T-cell (primary cell): ENCODE measurements at regions not wholly inside any gene's neighbourhood (a gene's known extent, or its start where the extent isn't known, plus 50 kb on each side); places are given as distances from the start of the nearest gene placed in this dataset.

Experiments used
- ATAC-seq, 4 experiments: fragments of 200-7000 bp in 3 of 4; fragments of 150-1000 bp in 1 of 4; cut with Tn5 transposase; replicated peaks in 1 of 4; 1 replicate in 3 of 4; 2 replicates in 1 of 4; pipeline ENCODE4 v1.10.0; 2021; ENCODE audit warnings: moderate library complexity in 3 of 4, mild to moderate bottlenecking in 2 of 4, moderate number of reproducible peaks in 1 of 4
- CTCF ChIA-PET, 2 donors: fragments of 300-600 bp; sonication (Branson Sonifier 250); formaldehyde crosslinking; loops; one replicate each; lab custom pipeline; 2022; ENCODE audit warnings: antibody characterized with exemption in 2 of 2; lab: Charles Lee
- POLR2A ChIA-PET, 2 donors: fragments of 300-600 bp; sonication (Branson Sonifier 250); formaldehyde crosslinking; loops; one replicate each; lab custom pipeline; 2022; ENCODE audit warnings: antibody characterized with exemption in 2 of 2; lab: Charles Lee
- DNase-seq, 35 experiments: peaks; one replicate each; pipeline versions ENCODE4 v3.0.0 to v3.0.0-alpha.2; 2013 to 2023
- H3K27ac ChIP-seq: one replicate; pipeline ENCODE4 v1.5.1; 2013; ENCODE audit warnings: low read length
- H3K27me3 ChIP-seq, 2 experiments: replicated peaks in 1 of 2; 1 replicate in 1 of 2; 2 replicates in 1 of 2; pipeline versions ENCODE4 v1.6.1 to v1.7.0; 2013; ENCODE audit warnings: low read length in 1 of 2, mixed read lengths in 1 of 2; ENCODE audit not compliant: control insufficient read depth in 2 of 2, insufficient read depth in 2 of 2; ENCODE audit errors: extremely low read depth in 1 of 2
- H3K36me3 ChIP-seq, 2 donors: 1 replicate in 1 of 2; 2 replicates in 1 of 2; pipeline versions ENCODE4 v1.6.1 to v1.7.0; 2013; ENCODE audit warnings: low read length in 1 of 2; ENCODE audit not compliant: control insufficient read depth in 2 of 2, insufficient read depth in 1 of 2; ENCODE audit errors: extremely low read depth in 1 of 2
- H3K4me1 ChIP-seq, 2 experiments: 1 replicate in 1 of 2; 2 replicates in 1 of 2; pipeline versions ENCODE4 v1.6.1 to v1.7.0; 2013; ENCODE audit warnings: low read length in 2 of 2, mixed read lengths in 1 of 2; ENCODE audit not compliant: insufficient read depth in 2 of 2, control insufficient read depth in 1 of 2; ENCODE audit errors: extremely low read depth in 1 of 2
- H3K4me3 ChIP-seq, 2 donors: 1 replicate in 1 of 2; 2 replicates in 1 of 2; pipeline versions ENCODE4 v1.5.1 to v1.7.0; 2013; ENCODE audit warnings: mild to moderate bottlenecking in 2 of 2, low read length in 1 of 2, moderate library complexity in 1 of 2; ENCODE audit not compliant: control insufficient read depth in 1 of 2; ENCODE audit errors: extremely low read depth in 1 of 2
- H3K9me3 ChIP-seq: 2 replicates; pipeline ENCODE4 v1.7.0; 2013
- H3K27ac Mint-ChIP-seq, 2 donors: one replicate each; pipeline ENCODE4 v1.8.0; 2020 to 2021; ENCODE audit warnings: mild to moderate bottlenecking in 2 of 2, mixed read lengths in 2 of 2
- H3K27me3 Mint-ChIP-seq, 2 donors: one replicate each; pipeline ENCODE4 v1.8.0; 2021 to 2022; ENCODE audit warnings: mixed read lengths in 2 of 2
- H3K36me3 Mint-ChIP-seq: one replicate; pipeline ENCODE4 v1.8.0; 2021; ENCODE audit warnings: mixed read lengths
- H3K4me1 Mint-ChIP-seq, 3 donors: one replicate each; pipeline ENCODE4 v1.8.0; 2020 to 2022; ENCODE audit warnings: mixed read lengths in 3 of 3, mild to moderate bottlenecking in 1 of 3
- H3K4me3 Mint-ChIP-seq, 3 donors: one replicate each; pipeline ENCODE4 v1.8.0; 2020 to 2022; ENCODE audit warnings: mild to moderate bottlenecking in 3 of 3, mixed read lengths in 3 of 3, moderate library complexity in 3 of 3
- H3K9me3 Mint-ChIP-seq, 3 donors: one replicate each; pipeline ENCODE4 v1.8.0; 2020 to 2022; ENCODE audit warnings: mixed read lengths in 3 of 3
- WGBS: methylation state at CpG from one replicate; pipeline ENCODE4 v1.1.5; 2013; ENCODE audit warnings: missing lambda C conversion rate; ENCODE audit not compliant: insufficient coverage; 5-methylcytosine and 5-hydroxymethylcytosine counted together

DNA sequence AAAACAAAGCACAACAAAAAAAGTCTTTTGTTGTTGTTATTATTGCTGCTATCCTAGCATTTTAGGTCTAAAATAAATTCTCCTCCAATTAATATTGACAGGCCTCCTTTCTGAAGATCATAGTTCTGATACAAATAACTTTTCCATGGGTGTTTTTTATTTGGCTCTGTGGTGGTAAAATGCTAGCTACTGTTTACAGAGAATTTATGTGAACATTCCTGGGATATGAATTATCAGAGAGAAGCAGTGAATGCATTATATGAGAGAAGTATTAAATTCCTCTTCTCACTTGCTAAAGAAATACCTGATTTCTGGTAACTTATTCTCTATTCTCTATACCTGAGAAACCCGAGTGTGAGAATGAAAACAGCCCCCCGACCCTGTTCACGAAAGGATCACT is 57.5 kb upstream of the TMCO5A start:
- Histone ChIP-seq H3K36me3 (no peaks in the 10 kb centered on the region), H3K27ac (no peak overlapping the region), H3K4me1 (no peaks in the 10 kb centered on the region), H3K27me3 (no peaks in the 10 kb centered on the region), H3K9me3 (no peaks in the 10 kb centered on the region), H3K4me3 (no peak overlapping the region)
- H3K27me3 Mint-ChIP-seq, result peaks cover 6 to 19% of the 10 kb centered on the region in 2 donors
- DNase-seq (no peak), ATAC-seq (no peak)
- WGBS, result 72% methylated on average over 3 of the region's 3 CpGs
- no peak overlapping the region for H3K27ac Mint-ChIP-seq
- CTCF ChIA-PET, result no interaction called here
- H3K9me3 Mint-ChIP-seq, result no peaks in the 10 kb centered on the region
- POLR2A ChIA-PET, result no interaction called here
- H3K4me1 Mint-ChIP-seq, result no peaks in the 10 kb centered on the region
- H3K4me3 Mint-ChIP-seq, result no peak overlapping the region
- H3K36me3 Mint-ChIP-seq, result no peaks in the 10 kb centered on the region

DNA sequence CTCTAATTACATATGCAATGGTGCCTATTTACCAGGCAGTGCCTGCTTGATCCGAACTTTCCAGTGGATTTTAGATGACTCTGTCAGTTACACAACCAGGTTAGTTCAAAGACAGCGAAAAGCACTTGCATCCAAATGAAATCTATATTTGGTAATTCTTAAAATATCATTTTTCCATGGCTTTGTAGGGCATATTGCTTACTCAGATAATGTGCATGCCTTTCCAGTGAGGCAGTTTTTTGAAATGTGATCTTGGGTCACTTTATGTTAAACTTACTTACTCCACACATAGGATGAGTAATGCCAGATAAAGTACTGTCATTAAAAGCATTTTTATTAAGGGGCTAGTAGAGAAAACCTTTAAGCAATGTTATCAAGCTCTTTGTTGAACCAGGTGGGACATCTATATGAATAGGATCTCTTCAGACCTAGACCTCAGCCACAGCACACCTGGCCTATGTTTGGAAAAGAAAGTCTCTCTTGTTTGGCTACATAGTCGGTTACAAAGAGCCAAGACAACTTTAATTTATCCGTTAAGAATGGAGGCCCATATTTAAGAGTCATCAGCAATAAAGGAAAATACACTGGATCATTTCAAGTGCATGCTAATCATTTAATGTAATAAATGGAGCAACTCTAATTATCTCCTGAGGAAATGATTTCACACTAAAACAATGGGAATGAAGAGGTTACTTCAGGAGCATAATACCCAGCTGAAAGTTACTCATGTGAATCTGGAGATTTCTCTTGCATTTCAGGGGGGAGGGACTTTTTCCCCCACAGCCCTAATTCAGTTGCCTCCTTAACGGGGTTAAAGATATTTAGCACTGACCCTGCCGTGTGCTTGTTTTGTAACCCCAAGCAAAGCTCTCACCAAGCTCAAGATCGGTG is 56.3 kb upstream of the TMCO5A start:
- Histone ChIP-seq H3K9me3 (no peaks in the 10 kb centered on the region), H3K4me3 (no peak overlapping the region), H3K27ac (no peak overlapping the region), H3K36me3 (no peaks in the 10 kb centered on the region), H3K4me1 (no peaks in the 10 kb centered on the region), H3K27me3 (no peaks in the 10 kb centered on the region)
- DNase-seq, result no peak
- H3K27ac Mint-ChIP-seq, result no peak overlapping the region
- peaks cover 11 to 23% of the 10 kb centered on the region in 2 donors for H3K27me3 Mint-ChIP-seq
- H3K4me1 Mint-ChIP-seq, result no peaks in the 10 kb centered on the region
- WGBS, result 38% methylated on average over 1 of the region's 7 CpGs
- H3K4me3 Mint-ChIP-seq, result no peak overlapping the region
- no peak for ATAC-seq
- CTCF ChIA-PET, result no interaction called here
- POLR2A ChIA-PET, result no interaction called here
- H3K9me3 Mint-ChIP-seq, result no peaks in the 10 kb centered on the region
- no peaks in the 10 kb centered on the region for H3K36me3 Mint-ChIP-seq

DNA sequence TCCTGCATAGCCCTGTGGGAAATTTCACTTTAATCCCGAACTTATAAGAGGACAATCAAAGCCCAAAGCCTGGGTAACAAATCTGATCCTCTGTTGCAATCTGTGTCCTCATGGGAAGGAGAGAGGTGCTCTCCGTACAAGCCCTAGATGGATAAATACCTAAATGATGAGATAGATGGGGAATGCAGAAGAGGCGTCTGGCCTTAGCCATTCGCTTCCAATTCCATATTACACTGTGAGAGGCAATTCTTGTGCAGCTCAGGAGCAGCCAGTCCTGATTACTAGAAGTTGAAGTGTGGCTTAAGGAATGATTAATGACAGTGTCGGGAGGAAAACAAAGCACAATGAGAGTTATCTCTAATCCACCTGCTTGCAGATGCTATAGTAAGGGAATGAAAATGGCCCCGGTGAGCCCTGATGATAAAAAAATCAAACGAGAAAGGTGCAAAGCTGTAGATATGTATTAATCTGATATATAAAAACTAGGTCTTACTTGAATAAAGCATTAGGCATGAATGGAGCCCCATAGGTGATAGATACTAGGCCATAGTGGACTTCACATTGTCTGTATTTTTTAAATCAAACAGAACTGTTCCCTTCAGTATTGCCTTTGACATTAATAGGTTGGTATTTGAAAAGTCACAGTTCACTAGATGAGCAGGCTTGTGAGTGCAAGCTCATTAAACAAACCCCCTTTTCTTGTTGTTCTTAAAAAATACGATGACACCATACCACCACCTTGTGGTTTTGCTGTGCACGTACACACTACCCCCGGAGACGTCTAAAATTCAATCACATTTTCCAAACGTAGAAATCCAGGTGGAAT is 54.2 kb upstream of the TMCO5A start:
- H3K27me3 Mint-ChIP-seq, result peaks cover 16 to 41% of the 10 kb centered on the region in 2 donors
- DNase-seq (peak in 1 of 35 experiments; percentile 7), ATAC-seq (no peak)
- H3K4me3 Mint-ChIP-seq, result no peak overlapping the region
- no peaks in the 10 kb centered on the region for H3K4me1 Mint-ChIP-seq
- no peak overlapping the region for H3K4me3 ChIP-seq
- no peak overlapping the region for H3K27ac Mint-ChIP-seq
- H3K27me3 ChIP-seq, result no peaks in the 10 kb centered on the region
- H3K36me3 ChIP-seq, result no peaks in the 10 kb centered on the region
- ChIA-PET POLR2A (no interaction called here), CTCF (no interaction called here)
- H3K9me3 Mint-ChIP-seq, result no peaks in the 10 kb centered on the region
- H3K27ac ChIP-seq, result no peak overlapping the region
- WGBS, result no CpG with 5 or more reads among the region's 12 CpGs
- no peaks in the 10 kb centered on the region for H3K9me3 ChIP-seq
- H3K4me1 ChIP-seq, result no peaks in the 10 kb centered on the region
- H3K36me3 Mint-ChIP-seq, result no peaks in the 10 kb centered on the region

DNA sequence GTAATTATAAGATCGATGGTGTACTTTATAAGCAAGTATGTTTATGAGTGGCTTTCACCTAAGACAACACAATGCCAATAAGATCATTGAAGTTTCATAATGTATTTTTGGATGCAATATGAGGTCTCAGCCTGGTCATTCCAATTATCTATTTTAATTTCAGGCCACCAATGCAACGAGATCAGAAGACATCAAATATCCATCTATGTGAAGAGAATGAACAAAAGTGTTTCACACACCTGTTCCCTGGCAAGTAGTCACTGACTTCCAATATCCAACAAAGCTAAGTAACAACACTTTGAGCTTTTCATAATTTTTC is 53.6 kb upstream of the TMCO5A start:
- POLR2A ChIA-PET, result no interaction called here
- Histone ChIP-seq H3K27ac (no peak overlapping the region), H3K4me1 (no peaks in the 10 kb centered on the region), H3K27me3 (no peaks in the 10 kb centered on the region), H3K36me3 (no peaks in the 10 kb centered on the region), H3K9me3 (no peaks in the 10 kb centered on the region), H3K4me3 (no peak overlapping the region)
- Mint-ChIP-seq H3K36me3 (no peaks in the 10 kb centered on the region), H3K9me3 (no peaks in the 10 kb centered on the region), H3K4me3 (no peak overlapping the region), H3K27me3 (peaks cover 13 to 41% of the 10 kb centered on the region in 2 donors), H3K4me1 (no peaks in the 10 kb centered on the region), H3K27ac (no peak overlapping the region)
- no CpG with 5 or more reads among the region's 2 CpGs for WGBS
- ATAC-seq (no peak), DNase-seq (no peak)
- CTCF ChIA-PET, result no interaction called here

DNA sequence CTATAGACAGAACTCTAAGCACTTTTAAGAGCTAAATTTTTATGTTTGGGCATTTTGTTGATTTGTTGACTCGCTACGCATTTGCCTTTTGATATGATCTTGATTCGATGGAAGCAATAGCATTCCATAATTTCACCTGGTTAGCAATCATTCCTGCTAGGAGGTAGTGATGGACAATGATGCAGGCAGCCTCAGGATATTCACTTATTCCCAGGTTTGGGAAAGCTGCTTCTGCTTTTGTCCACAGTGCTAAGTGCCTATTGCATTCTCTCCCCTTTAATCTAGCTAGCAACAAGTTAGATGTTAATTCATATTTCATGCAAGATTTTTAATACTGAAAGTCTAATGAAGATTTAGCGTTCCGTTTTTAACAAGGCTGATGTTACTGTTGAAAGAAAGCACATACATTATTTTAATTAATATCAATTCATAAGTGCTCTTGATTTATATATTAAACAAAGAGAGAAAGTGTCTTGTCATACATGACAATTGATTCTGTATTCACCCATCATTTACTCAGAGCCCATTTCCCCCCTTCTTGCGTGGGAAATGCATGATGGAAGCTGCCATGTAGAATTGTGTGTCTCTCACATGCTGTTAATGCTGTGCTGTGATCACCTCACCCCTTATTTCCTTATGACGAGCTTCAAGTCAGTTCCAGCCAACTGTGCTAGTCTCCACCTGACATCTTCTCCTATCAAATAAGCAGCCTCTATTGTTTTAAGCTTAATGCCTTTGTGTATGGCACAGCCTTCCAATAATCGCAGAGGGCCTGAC is 53.0 kb upstream of the TMCO5A start:
- H3K4me3 Mint-ChIP-seq, result no peak overlapping the region
- no peak overlapping the region for H3K27ac Mint-ChIP-seq
- WGBS, result no CpG with 5 or more reads among the region's 8 CpGs
- no peak for DNase-seq
- no peak overlapping the region for H3K4me3 ChIP-seq
- H3K36me3 Mint-ChIP-seq, result no peaks in the 10 kb centered on the region
- H3K4me1 Mint-ChIP-seq, result no peaks in the 10 kb centered on the region
- no peaks in the 10 kb centered on the region for H3K9me3 Mint-ChIP-seq
- CTCF ChIA-PET, result interaction anchor here in 1 of 2 donors (0.6 kb wide), 1 partner anchor 202 kb away, joined by 3 read pairs; no protein-coding TSS in a partner anchor
- H3K4me1 ChIP-seq, result no peaks in the 10 kb centered on the region
- ATAC-seq, result no peak
- H3K36me3 ChIP-seq, result no peaks in the 10 kb centered on the region
- H3K27me3 Mint-ChIP-seq, result peaks cover 13 to 38% of the 10 kb centered on the region in 2 donors
- POLR2A ChIA-PET, result no interaction called here
- H3K27ac ChIP-seq, result no peak overlapping the region
- no peaks in the 10 kb centered on the region for H3K27me3 ChIP-seq
- no peaks in the 10 kb centered on the region for H3K9me3 ChIP-seq

DNA sequence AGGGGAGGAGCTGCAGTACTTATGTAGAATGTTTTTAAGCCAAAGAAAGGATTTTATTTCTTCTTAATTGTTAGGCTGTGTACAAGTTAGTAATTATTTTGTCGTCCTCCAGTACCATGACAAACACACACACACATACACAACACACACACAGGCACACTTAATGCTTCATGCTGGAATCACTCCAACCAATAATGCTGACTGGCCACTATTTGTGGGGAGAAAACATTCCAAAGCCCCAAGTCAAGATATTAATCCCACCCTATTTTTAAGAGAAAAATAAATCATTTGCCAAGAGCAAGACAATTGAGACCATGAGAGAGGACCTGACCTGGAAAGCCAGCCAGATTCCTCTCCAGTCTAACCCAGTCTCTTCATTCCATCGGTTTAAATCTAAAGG is 51.8 kb upstream of the TMCO5A start:
- H3K27ac Mint-ChIP-seq, result no peak overlapping the region
- H3K9me3 Mint-ChIP-seq, result no peaks in the 10 kb centered on the region
- ChIA-PET CTCF (no interaction called here), POLR2A (no interaction called here)
- H3K36me3 Mint-ChIP-seq, result no peaks in the 10 kb centered on the region
- ATAC-seq (no peak), DNase-seq (no peak)
- no peak overlapping the region for H3K27ac ChIP-seq
- no peaks in the 10 kb centered on the region for H3K4me1 Mint-ChIP-seq
- H3K27me3 Mint-ChIP-seq, result peaks cover 13 to 36% of the 10 kb centered on the region in 2 donors
- no CpG with 5 or more reads among the region's 2 CpGs for WGBS
- no peaks in the 10 kb centered on the region for H3K36me3 ChIP-seq
- H3K4me1 ChIP-seq, result no peaks in the 10 kb centered on the region
- no peaks in the 10 kb centered on the region for H3K27me3 ChIP-seq
- no peak overlapping the region for H3K4me3 Mint-ChIP-seq
- no peak overlapping the region for H3K4me3 ChIP-seq
- no peaks in the 10 kb centered on the region for H3K9me3 ChIP-seq
